Spleen (tissue), 7 donors: ENCODE measurements at regions not wholly inside any gene's neighbourhood (a gene's known extent, or its start where the extent isn't known, plus 50 kb on each side); places are given as distances from the start of the nearest gene placed in this dataset.

Experiments used
- POLR2AphosphoS5 ChIP-seq, 3 donors: sonication (generic); formaldehyde crosslinking; IDR thresholded peaks; one replicate each; pipeline ENCODE4 v1.5.1; 2017; ENCODE audit warnings: antibody characterized with exemption in 3 of 3
- TF ChIP-seq, protein P1 (sequence below), 11 experiments: fragments of 200-600 bp in 7 of 11; fragments of 450-650 bp in 4 of 11; sonication (generic) in 4 of 11; IDR thresholded peaks in 8 of 11; conservative IDR thresholded peaks in 3 of 11; 1 replicate in 7 of 11; 2 replicates in 4 of 11; pipeline versions ENCODE4 v1.4.0 to v1.8.0; 2016 to 2021; ENCODE audit warnings: antibody characterized with exemption in 11 of 11, inconsistent platforms in 4 of 11, mild to moderate bottlenecking in 1 of 11
- donor health status: DM: no; HTN: no; CAD: no; lungs with moderate emphysema.
- donor health status: DM: no; HTN: no; CAD: no.
- donor health status: DM: no; HTN: no; CAD: no.

DNA sequence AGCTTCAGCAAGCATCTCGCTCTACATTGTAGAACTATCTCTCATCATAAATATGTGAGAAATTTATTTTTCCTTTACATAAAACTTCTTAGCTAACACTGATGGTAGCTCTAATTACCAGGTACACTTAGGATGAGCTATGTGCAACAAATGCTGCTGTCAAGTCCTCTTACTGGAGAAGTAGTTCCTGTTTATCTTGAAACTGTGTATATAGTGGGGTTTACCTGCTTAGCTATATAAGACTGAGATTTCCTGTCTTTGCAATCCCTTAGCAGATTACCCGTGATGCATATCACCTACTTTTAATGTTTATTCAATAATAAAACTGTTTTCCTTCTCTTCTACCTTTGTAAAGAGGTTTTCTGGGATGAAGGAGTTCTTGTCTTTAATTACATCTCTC, 98.0 kb upstream of the USP15 start:
- TF ChIP-seq, protein P1, sequence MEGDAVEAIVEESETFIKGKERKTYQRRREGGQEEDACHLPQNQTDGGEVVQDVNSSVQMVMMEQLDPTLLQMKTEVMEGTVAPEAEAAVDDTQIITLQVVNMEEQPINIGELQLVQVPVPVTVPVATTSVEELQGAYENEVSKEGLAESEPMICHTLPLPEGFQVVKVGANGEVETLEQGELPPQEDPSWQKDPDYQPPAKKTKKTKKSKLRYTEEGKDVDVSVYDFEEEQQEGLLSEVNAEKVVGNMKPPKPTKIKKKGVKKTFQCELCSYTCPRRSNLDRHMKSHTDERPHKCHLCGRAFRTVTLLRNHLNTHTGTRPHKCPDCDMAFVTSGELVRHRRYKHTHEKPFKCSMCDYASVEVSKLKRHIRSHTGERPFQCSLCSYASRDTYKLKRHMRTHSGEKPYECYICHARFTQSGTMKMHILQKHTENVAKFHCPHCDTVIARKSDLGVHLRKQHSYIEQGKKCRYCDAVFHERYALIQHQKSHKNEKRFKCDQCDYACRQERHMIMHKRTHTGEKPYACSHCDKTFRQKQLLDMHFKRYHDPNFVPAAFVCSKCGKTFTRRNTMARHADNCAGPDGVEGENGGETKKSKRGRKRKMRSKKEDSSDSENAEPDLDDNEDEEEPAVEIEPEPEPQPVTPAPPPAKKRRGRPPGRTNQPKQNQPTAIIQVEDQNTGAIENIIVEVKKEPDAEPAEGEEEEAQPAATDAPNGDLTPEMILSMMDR (IDR thresholded peaks at IDR 0.05 in 8 of 11, conservative IDR thresholded peaks at IDR 0.05 in 3 of 11) = no peak
- no peak for TF ChIP-seq POLR2AphosphoS5 (IDR thresholded peaks at IDR 0.05)
